ENCODE measurements at regions not wholly inside any gene's neighbourhood (a gene's known extent, or its start where the extent isn't known, plus 50 kb on each side); places are given as distances from the start of the nearest gene placed in this dataset.

- no peak overlapping the region for H3K4me3 ChIP-seq (ENCODE audit: low read depth, low read length)
- TF ChIP-seq CTCF (IDR thresholded peaks at IDR 0.05; ENCODE audit: low read depth, low read length): no peak
- in situ Hi-C loops (cut with HindIII; ENCODE audit: low sequenced_read_pairs): no loop called here
- DNase-seq (ENCODE audit: low read depth, low spot score): no peak
Observed at GRCh38 chr5:2441495-2442180, 309.8 kb downstream of the IRX2 start.

- in situ Hi-C loops (cut with HindIII; ENCODE audit: low sequenced_read_pairs): no loop called here
- TF ChIP-seq CTCF (IDR thresholded peaks at IDR 0.05; ENCODE audit: low read depth, low read length): no peak
- no peak for DNase-seq (ENCODE audit: low read depth, low spot score)
- no peak overlapping the region for H3K4me3 ChIP-seq (ENCODE audit: low read depth, low read length)
Observed at GRCh38 chr5:2439608-2440007, 311.9 kb downstream of the IRX2 start.

- DNase-seq (ENCODE audit: low read depth, low spot score): no peak
- no peak overlapping the region for H3K4me3 ChIP-seq (ENCODE audit: low read depth, low read length)
- no peak for TF ChIP-seq CTCF (IDR thresholded peaks at IDR 0.05; ENCODE audit: low read depth, low read length)
- in situ Hi-C loops (cut with HindIII; ENCODE audit: low sequenced_read_pairs): no loop called here
Observed at GRCh38 chr5:2433086-2433485, 318.4 kb downstream of the IRX2 start.

- no peak overlapping the region for H3K4me3 ChIP-seq (ENCODE audit: low read depth, low read length)
- TF ChIP-seq CTCF (IDR thresholded peaks at IDR 0.05; ENCODE audit: low read depth, low read length): no peak
- no peak for DNase-seq (ENCODE audit: low read depth, low spot score)
- in situ Hi-C loops (cut with HindIII; ENCODE audit: low sequenced_read_pairs): no loop called here
Observed at GRCh38 chr5:2432076-2432920, 319.2 kb downstream of the IRX2 start.

- in situ Hi-C loops (cut with HindIII; ENCODE audit: low sequenced_read_pairs): no loop called here
- H3K4me3 ChIP-seq (ENCODE audit: low read depth, low read length): no peak overlapping the region
- TF ChIP-seq CTCF (IDR thresholded peaks at IDR 0.05; ENCODE audit: low read depth, low read length): no peak
- DNase-seq (ENCODE audit: low read depth, low spot score): no peak
Observed at GRCh38 chr5:2430606-2431005, 320.9 kb downstream of the IRX2 start.

GRCh38 chr5:2427983-2428382 is 323.5 kb downstream of the IRX2 start:
- H3K4me3 ChIP-seq (ENCODE audit: low read depth, low read length): no peak overlapping the region
- no peak for TF ChIP-seq CTCF (IDR thresholded peaks at IDR 0.05; ENCODE audit: low read depth, low read length)
- in situ Hi-C loops (cut with HindIII; ENCODE audit: low sequenced_read_pairs): no loop called here
- DNase-seq (ENCODE audit: low read depth, low spot score): no peak

Measured in astrocyte of the spinal cord (primary cell).